ENCODE measurements at regions not wholly inside any gene's neighbourhood (a gene's known extent, or its start where the extent isn't known, plus 50 kb on each side); places are given as distances from the start of the nearest gene placed in this dataset.

- Histone ChIP-seq H3K4me3 (no peak overlapping the region), H3K9me3 (no peaks in the 10 kb centered on the region), H3K4me1 (no peaks in the 10 kb centered on the region), H3K27ac (no peak overlapping the region), H3K27me3 (no peaks in the 10 kb centered on the region), H3K36me3 (no peaks in the 10 kb centered on the region)
- ATAC-seq = no peak
- no peak for TF ChIP-seq POLR2AphosphoS5 (IDR thresholded peaks at IDR 0.05)
- no peak for TF ChIP-seq EP300 (IDR thresholded peaks at IDR 0.05)
- no peak for TF ChIP-seq POLR2A (IDR thresholded peaks at IDR 0.05)
- TF ChIP-seq CTCF (IDR thresholded peaks at IDR 0.05) = no peak
Observed at GRCh38 chr3:148211725-148212124, 486.0 kb upstream of the AGTR1 start.

GRCh38 chr3:148214705-148215104, 483.0 kb upstream of the AGTR1 start:
- 78 to 79% methylated on average over 3 of the region's 3 CpGs for WGBS, 2 donors (ENCODE audit: low coverage in 1 of 2)
- Histone ChIP-seq H3K27me3 (no peaks in the 10 kb centered on the region), H3K27ac (no peak overlapping the region), H3K4me1 (no peaks in the 10 kb centered on the region), H3K36me3 (no peaks in the 10 kb centered on the region), H3K9me3 (no peaks in the 10 kb centered on the region), H3K4me3 (no peak overlapping the region)
- no peak for ATAC-seq
- TF ChIP-seq CTCF (IDR thresholded peaks at IDR 0.05) (no peak), POLR2A (IDR thresholded peaks at IDR 0.05) (no peak), EP300 (IDR thresholded peaks at IDR 0.05) (no peak), POLR2AphosphoS5 (IDR thresholded peaks at IDR 0.05) (no peak)

GRCh38 chr3:148217317-148217716, 480.4 kb upstream of the AGTR1 start:
- Histone ChIP-seq H3K36me3 (no peaks in the 10 kb centered on the region), H3K27ac (no peak overlapping the region), H3K4me1 (no peaks in the 10 kb centered on the region), H3K4me3 (no peak overlapping the region), H3K9me3 (no peaks in the 10 kb centered on the region), H3K27me3 (no peaks in the 10 kb centered on the region)
- ATAC-seq = no peak
- 34 to 56% methylated on average over 3 of the region's 3 CpGs for WGBS, 2 donors (ENCODE audit: low coverage in 1 of 2)
- TF ChIP-seq POLR2AphosphoS5 (IDR thresholded peaks at IDR 0.05) = no peak
- TF ChIP-seq CTCF (IDR thresholded peaks at IDR 0.05) = no peak
- no peak for TF ChIP-seq EP300 (IDR thresholded peaks at IDR 0.05)
- TF ChIP-seq POLR2A (IDR thresholded peaks at IDR 0.05) = no peak

- TF ChIP-seq EP300 (IDR thresholded peaks at IDR 0.05) = no peak
- 49 to 50% methylated on average over 1 to 3 of the region's 3 CpGs for WGBS, 2 donors (ENCODE audit: low coverage in 1 of 2)
- Histone ChIP-seq H3K4me3 (no peak overlapping the region), H3K27me3 (no peaks in the 10 kb centered on the region), H3K36me3 (no peaks in the 10 kb centered on the region), H3K27ac (no peak overlapping the region), H3K4me1 (no peaks in the 10 kb centered on the region), H3K9me3 (no peaks in the 10 kb centered on the region)
- no peak for ATAC-seq
Observed at GRCh38 chr3:148218222-148218621, 479.5 kb upstream of the AGTR1 start.

GRCh38 chr3:148219999-148220398, 477.7 kb upstream of the AGTR1 start:
- Histone ChIP-seq H3K27ac (no peak overlapping the region), H3K4me3 (no peak overlapping the region), H3K36me3 (no peaks in the 10 kb centered on the region), H3K9me3 (no peaks in the 10 kb centered on the region), H3K4me1 (no peaks in the 10 kb centered on the region), H3K27me3 (no peaks in the 10 kb centered on the region)
- ATAC-seq = no peak
- TF ChIP-seq CTCF (IDR thresholded peaks at IDR 0.05) (no peak), POLR2A (IDR thresholded peaks at IDR 0.05) (no peak), EP300 (IDR thresholded peaks at IDR 0.05) (no peak), POLR2AphosphoS5 (IDR thresholded peaks at IDR 0.05) (no peak)
- WGBS, 2 donors (ENCODE audit: low coverage in 1 of 2) = 94 to 100% methylated on average over 1 to 2 of the region's 2 CpGs

- 61 to 67% methylated on average over 1 of the region's 1 CpG for WGBS, 2 donors (ENCODE audit: low coverage in 1 of 2)
- no peak for TF ChIP-seq POLR2A (IDR thresholded peaks at IDR 0.05)
- Histone ChIP-seq H3K4me1 (no peaks in the 10 kb centered on the region), H3K27me3 (no peaks in the 10 kb centered on the region), H3K4me3 (no peak overlapping the region), H3K27ac (no peak overlapping the region), H3K9me3 (no peaks in the 10 kb centered on the region), H3K36me3 (no peaks in the 10 kb centered on the region)
- no peak for ATAC-seq
Observed at GRCh38 chr3:148221303-148221702, 476.4 kb upstream of the AGTR1 start.

Data from gastroesophageal sphincter (tissue), 4 donors.